Osteoblast (primary cell): ENCODE measurements at regions not wholly inside any gene's neighbourhood (a gene's known extent, or its start where the extent isn't known, plus 50 kb on each side); places are given as distances from the start of the nearest gene placed in this dataset.

Experiments
- DNase-seq: peaks from one replicate; pipeline ENCODE4 v3.0.0; 2011; ENCODE audit warnings: low spot score, mixed read lengths; ENCODE audit not compliant: insufficient read length; ENCODE audit errors: missing footprints
- H2AFZ ChIP-seq: 2 replicates; pipeline ENCODE4 v1.6.0; 2011; ENCODE audit warnings: mild to moderate bottlenecking, low read length
- H3K27ac ChIP-seq: 2 replicates; pipeline ENCODE4 v1.5.1; 2011; ENCODE audit warnings: mild to moderate bottlenecking, low read depth, low read length, moderate library complexity
- H3K27me3 ChIP-seq: 2 replicates; pipeline ENCODE4 v1.6.0; 2012; ENCODE audit warnings: mild to moderate bottlenecking, control low read depth, inconsistent platforms, low read length, moderate library complexity; ENCODE audit not compliant: insufficient read depth
- H3K36me3 ChIP-seq: 2 replicates; pipeline ENCODE4 v1.5.1; 2011; ENCODE audit warnings: mild to moderate bottlenecking, low read length, control low read depth, moderate library complexity; ENCODE audit not compliant: insufficient read depth
- H3K4me1 ChIP-seq: 2 replicates; pipeline ENCODE4 v1.5.1; 2011; ENCODE audit warnings: mild to moderate bottlenecking, low read length, control low read depth, moderate library complexity; ENCODE audit not compliant: insufficient read depth
- H3K4me2 ChIP-seq: 2 replicates; pipeline ENCODE4 v1.6.0; 2011; ENCODE audit warnings: mild to moderate bottlenecking, low read length; ENCODE audit not compliant: insufficient read depth
- H3K4me3 ChIP-seq: fragments of 200-600 bp; sonication (generic); 3 replicates; pipeline ENCODE4 v1.5.1; 2012; ENCODE audit warnings: mild to moderate bottlenecking, low read length, inconsistent platforms; ENCODE audit not compliant: insufficient read depth
- H3K79me2 ChIP-seq: 2 replicates; pipeline ENCODE4 v1.6.0; 2012; ENCODE audit warnings: mild to moderate bottlenecking, low read length, control low read depth, inconsistent platforms; ENCODE audit not compliant: insufficient read depth
- H3K9me3 ChIP-seq: 2 replicates; pipeline ENCODE4 v1.5.1; 2011; ENCODE audit warnings: low read depth, low read length, control low read depth
- H4K20me1 ChIP-seq: 2 replicates; pipeline ENCODE4 v1.6.0; 2012; ENCODE audit warnings: mild to moderate bottlenecking, low read length, control low read depth; ENCODE audit not compliant: insufficient read depth
- TF ChIP-seq, protein P1 (sequence below): IDR thresholded peaks from 2 replicates; pipeline ENCODE4 v1.5.1; 2011; ENCODE audit warnings: mild to moderate bottlenecking, low read depth, low read length, moderate library complexity; ENCODE audit errors: extremely low read depth

DNA sequence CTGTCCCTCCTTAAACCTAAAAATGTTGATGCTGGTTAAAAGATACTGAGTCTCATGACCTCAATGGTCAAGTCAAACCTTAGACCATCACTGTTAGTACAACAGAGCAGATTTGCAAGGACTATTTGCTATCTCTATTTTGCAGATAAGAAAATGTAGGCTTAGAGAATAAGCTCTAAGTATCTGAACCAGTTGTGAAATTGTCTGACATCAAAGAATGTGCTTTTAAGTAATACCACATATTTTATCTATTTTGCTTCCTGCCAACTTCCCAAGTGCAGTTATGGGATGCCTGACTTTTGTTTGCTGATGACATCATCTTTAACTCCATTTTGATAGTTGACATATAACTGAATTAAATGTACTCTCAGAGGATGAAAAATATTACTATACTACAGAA, 83.6 kb upstream of the TMEM106B start:
- H3K79me2 ChIP-seq = no peaks in the 10 kb centered on the region
- H3K9me3 ChIP-seq = peaks cover 2% of the 10 kb centered on the region
- no peak overlapping the region for H3K4me2 ChIP-seq

DNA sequence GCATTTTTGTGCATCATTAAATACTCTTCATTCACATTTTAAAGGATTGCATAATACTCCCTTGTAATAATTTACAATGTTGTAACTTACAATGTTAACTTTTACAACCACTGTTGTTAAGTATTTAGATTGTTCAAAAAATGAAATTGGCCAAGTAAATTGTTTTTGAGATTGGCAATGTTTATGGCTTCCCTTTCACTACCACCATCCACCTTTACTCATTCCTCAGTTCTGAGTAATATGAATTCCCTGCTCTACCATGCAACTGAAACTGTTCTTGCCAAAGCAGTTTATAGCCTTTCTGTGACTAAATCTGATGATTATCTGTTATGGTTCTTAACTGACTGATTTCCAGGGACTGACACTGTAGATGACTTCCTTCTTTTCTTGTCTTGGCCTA, 80.5 kb upstream of the TMEM106B start:
- Histone ChIP-seq H3K4me3 (no peak overlapping the region), H3K79me2 (no peaks in the 10 kb centered on the region), H3K4me1 (no peaks in the 10 kb centered on the region), H3K27ac (no peak overlapping the region), H4K20me1 (no peaks in the 10 kb centered on the region), H3K4me2 (no peak overlapping the region), H3K9me3 (peaks cover 2% of the 10 kb centered on the region), H3K36me3 (no peaks in the 10 kb centered on the region), H2AFZ (no peak overlapping the region), H3K27me3 (no peaks in the 10 kb centered on the region)
- TF ChIP-seq, protein P1, sequence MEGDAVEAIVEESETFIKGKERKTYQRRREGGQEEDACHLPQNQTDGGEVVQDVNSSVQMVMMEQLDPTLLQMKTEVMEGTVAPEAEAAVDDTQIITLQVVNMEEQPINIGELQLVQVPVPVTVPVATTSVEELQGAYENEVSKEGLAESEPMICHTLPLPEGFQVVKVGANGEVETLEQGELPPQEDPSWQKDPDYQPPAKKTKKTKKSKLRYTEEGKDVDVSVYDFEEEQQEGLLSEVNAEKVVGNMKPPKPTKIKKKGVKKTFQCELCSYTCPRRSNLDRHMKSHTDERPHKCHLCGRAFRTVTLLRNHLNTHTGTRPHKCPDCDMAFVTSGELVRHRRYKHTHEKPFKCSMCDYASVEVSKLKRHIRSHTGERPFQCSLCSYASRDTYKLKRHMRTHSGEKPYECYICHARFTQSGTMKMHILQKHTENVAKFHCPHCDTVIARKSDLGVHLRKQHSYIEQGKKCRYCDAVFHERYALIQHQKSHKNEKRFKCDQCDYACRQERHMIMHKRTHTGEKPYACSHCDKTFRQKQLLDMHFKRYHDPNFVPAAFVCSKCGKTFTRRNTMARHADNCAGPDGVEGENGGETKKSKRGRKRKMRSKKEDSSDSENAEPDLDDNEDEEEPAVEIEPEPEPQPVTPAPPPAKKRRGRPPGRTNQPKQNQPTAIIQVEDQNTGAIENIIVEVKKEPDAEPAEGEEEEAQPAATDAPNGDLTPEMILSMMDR = no peak
- DNase-seq = no peak

More for the DNA sequence above, 83.6 kb upstream of the TMEM106B start:
- H3K27ac ChIP-seq = no peak overlapping the region
- no peaks in the 10 kb centered on the region for H3K27me3 ChIP-seq
- no peak for DNase-seq
- H4K20me1 ChIP-seq = no peaks in the 10 kb centered on the region
- H3K4me1 ChIP-seq = no peaks in the 10 kb centered on the region
- no peaks in the 10 kb centered on the region for H3K36me3 ChIP-seq
- TF ChIP-seq, protein P1 = no peak
- H3K4me3 ChIP-seq = no peak overlapping the region
- H2AFZ ChIP-seq = no peak overlapping the region

DNA sequence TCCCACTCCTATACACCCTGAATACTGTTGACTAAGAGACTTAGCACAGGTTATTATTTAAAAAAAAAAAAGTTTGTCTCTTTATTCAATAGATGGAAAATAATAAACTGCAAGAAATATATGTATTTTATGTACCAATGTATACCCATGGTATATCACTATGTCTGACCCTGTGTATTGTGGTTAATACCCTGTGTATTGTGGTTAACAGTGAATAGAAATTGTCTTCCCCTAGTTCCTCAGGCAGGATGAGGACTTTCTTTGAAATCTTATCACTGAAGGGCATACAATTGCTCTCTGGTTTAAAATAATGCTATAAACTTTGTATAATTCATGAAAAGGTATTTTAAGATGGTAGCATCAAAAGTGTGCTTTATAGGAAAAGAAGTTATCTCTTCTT, 80.0 kb upstream of the TMEM106B start:
- Histone ChIP-seq H3K4me3 (no peak overlapping the region), H2AFZ (no peak overlapping the region), H3K4me1 (no peaks in the 10 kb centered on the region), H3K27me3 (no peaks in the 10 kb centered on the region), H3K4me2 (no peak overlapping the region), H3K9me3 (peaks cover 2% of the 10 kb centered on the region), H3K79me2 (no peaks in the 10 kb centered on the region), H3K27ac (no peak overlapping the region), H4K20me1 (no peaks in the 10 kb centered on the region), H3K36me3 (no peaks in the 10 kb centered on the region)
- no peak for DNase-seq
- TF ChIP-seq, protein P1 = no peak

DNA sequence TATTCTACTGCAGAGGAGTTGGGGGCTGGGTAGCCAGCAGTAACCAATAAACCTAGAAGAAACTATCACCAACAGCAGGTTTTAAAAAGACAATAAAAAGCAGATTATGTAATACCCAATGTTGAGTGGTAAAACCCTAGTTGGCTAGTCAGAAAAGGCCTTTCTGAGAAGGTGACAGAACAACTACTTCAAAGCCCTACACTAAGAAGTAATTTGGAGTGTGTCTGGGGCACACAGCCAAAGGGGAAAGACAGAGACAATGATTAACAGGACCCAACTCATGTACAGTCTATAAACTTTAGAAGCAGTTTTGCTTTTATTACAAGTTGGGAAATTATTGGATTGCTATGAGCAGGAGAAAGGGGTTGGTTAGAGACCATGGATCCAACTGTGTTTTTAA, 77.2 kb upstream of the TMEM106B start:
- Histone ChIP-seq H3K27me3 (no peaks in the 10 kb centered on the region), H3K36me3 (no peaks in the 10 kb centered on the region), H3K4me3 (no peak overlapping the region), H2AFZ (no peak overlapping the region), H3K4me2 (no peak overlapping the region), H3K27ac (no peak overlapping the region), H4K20me1 (no peaks in the 10 kb centered on the region), H3K9me3 (peaks cover 2% of the 10 kb centered on the region), H3K4me1 (no peaks in the 10 kb centered on the region), H3K79me2 (no peaks in the 10 kb centered on the region)
- TF ChIP-seq, protein P1 = no peak
- DNase-seq = no peak
